Neural progenitor cell (in vitro differentiated cells): ENCODE measurements at regions not wholly inside any gene's neighbourhood (a gene's known extent, or its start where the extent isn't known, plus 50 kb on each side); places are given as distances from the start of the nearest gene placed in this dataset.
A peak's percentile ranks its signal among the peaks of the same experiment; 100 is the strongest.

Experiments
- DNase-seq: peaks from one replicate; pipeline ENCODE4 v3.0.0-alpha.2; 2016; ENCODE audit warnings: low spot score
- H2AFZ ChIP-seq: fragments of 200-600 bp; sonication (generic); replicated peaks from 2 replicates; pipeline ENCODE4 v1.6.1; 2016; ENCODE audit warnings: antibody characterized with exemption
- H3F3A ChIP-seq: fragments of 200-600 bp; sonication (generic); 2 replicates; pipeline ENCODE4 v1.6.1; 2016; ENCODE audit warnings: antibody characterized with exemption, low read depth
- H3K27ac ChIP-seq: fragments of 200-600 bp; sonication (generic); 2 replicates; pipeline ENCODE4 v1.5.1; 2016; ENCODE audit warnings: mild to moderate bottlenecking
- H3K27me3 ChIP-seq: fragments of 200-600 bp; sonication (generic); 2 replicates; pipeline ENCODE4 v1.6.1; 2016; ENCODE audit warnings: mild to moderate bottlenecking, moderate library complexity
- H3K36me3 ChIP-seq: fragments of 200-600 bp; sonication (generic); 2 replicates; pipeline ENCODE4 v1.5.1; 2016
- H3K4me1 ChIP-seq: fragments of 200-600 bp; sonication (generic); 2 replicates; pipeline ENCODE4 v1.6.1; 2016; ENCODE audit warnings: mixed run types
- H3K4me2 ChIP-seq: fragments of 200-600 bp; sonication (generic); 2 replicates; pipeline ENCODE4 v1.6.1; 2016
- H3K4me3 ChIP-seq: fragments of 200-600 bp; sonication (generic); 2 replicates; pipeline ENCODE4 v1.5.1; 2016
- H3K79me2 ChIP-seq: fragments of 200-600 bp; sonication (generic); 2 replicates; pipeline ENCODE4 v1.6.1; 2016; ENCODE audit warnings: low read depth
- H3K9ac ChIP-seq: fragments of 200-600 bp; sonication (generic); 2 replicates; pipeline ENCODE4 v1.6.1; 2016
- H3K9me3 ChIP-seq: fragments of 200-600 bp; sonication (generic); 2 replicates; pipeline ENCODE4 v1.5.1; 2016; ENCODE audit warnings: low read depth
- H4K20me1 ChIP-seq: fragments of 200-600 bp; sonication (generic); 2 replicates; pipeline ENCODE4 v1.6.1; 2016; ENCODE audit warnings: low read depth
- H3K27ac Mint-ChIP-seq: 3 replicates; pipeline ENCODE4 v1.8.0; 2021; ENCODE audit warnings: mixed read lengths
- H3K27me3 Mint-ChIP-seq: 2 replicates; pipeline ENCODE4 v1.8.0; 2022; ENCODE audit warnings: low read depth, mild to moderate bottlenecking, inconsistent platforms, moderate library complexity, mixed read lengths; ENCODE audit not compliant: insufficient read depth
- H3K36me3 Mint-ChIP-seq: 3 replicates; pipeline ENCODE4 v1.8.0; 2021; ENCODE audit warnings: mixed read lengths
- H3K4me1 Mint-ChIP-seq: 3 replicates; pipeline ENCODE4 v1.8.0; 2021; ENCODE audit warnings: mixed read lengths
- H3K4me3 Mint-ChIP-seq: 3 replicates; pipeline ENCODE4 v1.8.0; 2021; ENCODE audit warnings: mild to moderate bottlenecking, moderate library complexity, mixed read lengths
- H3K9me3 Mint-ChIP-seq: 3 replicates; pipeline ENCODE4 v1.8.0; 2020; ENCODE audit warnings: mixed read lengths
- CTCF ChIP-seq: fragments of 200-600 bp; sonication (generic); IDR thresholded peaks from 2 replicates; pipeline ENCODE4 v1.5.1; 2017; ENCODE audit warnings: antibody characterized with exemption, mild to moderate bottlenecking
- EZH2 ChIP-seq: fragments of 200-600 bp; sonication (generic); IDR thresholded peaks from 2 replicates; pipeline ENCODE4 v1.6.1; 2017; ENCODE audit warnings: antibody characterized with exemption, mild to moderate bottlenecking, moderate library complexity
- EZH2phosphoT487 ChIP-seq: fragments of 200-600 bp; sonication (generic); IDR thresholded peaks from 2 replicates; pipeline ENCODE4 v1.6.1; 2017; ENCODE audit warnings: antibody characterized with exemption

GRCh38 chr5:23234197-23234596 is 273.2 kb upstream of the PRDM9 start:
- Mint-ChIP-seq H3K27me3 (no peaks in the 10 kb centered on the region), H3K27ac (no peak overlapping the region), H3K4me3 (no peak overlapping the region), H3K36me3 (no peaks in the 10 kb centered on the region), H3K9me3 (no peaks in the 10 kb centered on the region), H3K4me1 (no peaks in the 10 kb centered on the region)
- Histone ChIP-seq H3K9me3 (no peaks in the 10 kb centered on the region), H4K20me1 (no peaks in the 10 kb centered on the region), H3K4me3 (no peak overlapping the region), H3K27ac (no peak overlapping the region), H3K36me3 (no peaks in the 10 kb centered on the region), H3F3A (no peaks in the 10 kb centered on the region), H2AFZ (peak overlapping the region; percentile 57), H3K4me1 (peaks cover 7% of the 10 kb centered on the region), H3K79me2 (no peaks in the 10 kb centered on the region), H3K4me2 (no peak overlapping the region), H3K27me3 (no peaks in the 10 kb centered on the region), H3K9ac (no peak overlapping the region)
- DNase-seq, result no peak
- TF ChIP-seq EZH2phosphoT487 (no peak), CTCF (no peak), EZH2 (no peak)

- Mint-ChIP-seq H3K4me3 (no peak overlapping the region), H3K9me3 (no peaks in the 10 kb centered on the region), H3K36me3 (no peaks in the 10 kb centered on the region), H3K27ac (no peak overlapping the region), H3K27me3 (peaks cover 4% of the 10 kb centered on the region), H3K4me1 (no peaks in the 10 kb centered on the region)
- no peaks in the 10 kb centered on the region for H3K79me2 ChIP-seq
- no peaks in the 10 kb centered on the region for H3K27me3 ChIP-seq
- no peak overlapping the region for H3K9ac ChIP-seq
- H3K27ac ChIP-seq, result no peak overlapping the region
- no peak overlapping the region for H2AFZ ChIP-seq
- H3K36me3 ChIP-seq, result no peaks in the 10 kb centered on the region
- H3K9me3 ChIP-seq, result no peaks in the 10 kb centered on the region
- H3F3A ChIP-seq, result peaks cover 3% of the 10 kb centered on the region
- no peaks in the 10 kb centered on the region for H4K20me1 ChIP-seq
- TF ChIP-seq EZH2 (no peak), CTCF (no peak)
- H3K4me3 ChIP-seq, result no peak overlapping the region
- no peak for DNase-seq
- H3K4me1 ChIP-seq, result no peaks in the 10 kb centered on the region
- H3K4me2 ChIP-seq, result no peak overlapping the region
Observed at GRCh38 chr5:23223846-23224245, 283.6 kb upstream of the PRDM9 start.

- Histone ChIP-seq H3K4me2 (no peak overlapping the region), H3K4me3 (no peak overlapping the region), H2AFZ (no peak overlapping the region), H3K79me2 (no peaks in the 10 kb centered on the region), H3K27ac (no peak overlapping the region), H3K4me1 (no peaks in the 10 kb centered on the region), H4K20me1 (no peaks in the 10 kb centered on the region), H3K27me3 (no peaks in the 10 kb centered on the region), H3K36me3 (no peaks in the 10 kb centered on the region), H3K9me3 (no peaks in the 10 kb centered on the region), H3K9ac (no peak overlapping the region), H3F3A (no peaks in the 10 kb centered on the region)
- Mint-ChIP-seq H3K36me3 (no peaks in the 10 kb centered on the region), H3K9me3 (no peaks in the 10 kb centered on the region), H3K4me3 (no peak overlapping the region), H3K4me1 (no peaks in the 10 kb centered on the region), H3K27ac (no peak overlapping the region), H3K27me3 (peaks cover 4% of the 10 kb centered on the region)
- TF ChIP-seq EZH2, result no peak
- no peak for DNase-seq
Observed at GRCh38 chr5:23221831-23222230, 285.6 kb upstream of the PRDM9 start.

GRCh38 chr5:23217159-23217558 is 290.2 kb upstream of the PRDM9 start:
- Histone ChIP-seq H3K9ac (no peak overlapping the region), H3K79me2 (no peaks in the 10 kb centered on the region), H3K27me3 (no peaks in the 10 kb centered on the region), H3F3A (no peaks in the 10 kb centered on the region), H3K27ac (no peak overlapping the region), H3K36me3 (no peaks in the 10 kb centered on the region), H3K4me1 (no peaks in the 10 kb centered on the region), H3K4me3 (no peak overlapping the region), H3K4me2 (no peak overlapping the region), H3K9me3 (no peaks in the 10 kb centered on the region), H2AFZ (no peak overlapping the region), H4K20me1 (no peaks in the 10 kb centered on the region)
- no peak overlapping the region for H3K27ac Mint-ChIP-seq
- H3K4me3 Mint-ChIP-seq, result no peak overlapping the region
- no peaks in the 10 kb centered on the region for H3K9me3 Mint-ChIP-seq
- no peaks in the 10 kb centered on the region for H3K4me1 Mint-ChIP-seq
- TF ChIP-seq CTCF, result no peak
- no peak for TF ChIP-seq EZH2phosphoT487
- no peak for TF ChIP-seq EZH2
- no peaks in the 10 kb centered on the region for H3K36me3 Mint-ChIP-seq
- no peak for DNase-seq
- peaks cover 2% of the 10 kb centered on the region for H3K27me3 Mint-ChIP-seq
